HG03066 (cell line): ENCODE measurements at regions not wholly inside any gene's neighbourhood (a gene's known extent, or its start where the extent isn't known, plus 50 kb on each side); places are given as distances from the start of the nearest gene placed in this dataset.

Experiments
- ATAC-seq: cut with Tn5 transposase; IDR thresholded peaks from one replicate; pipeline ENCODE4 v1.9.1; 2021; ENCODE audit warnings: low read depth; ENCODE audit not compliant: unreplicated experiment

GRCh38 chr16:88296437-88297177, 86.2 kb upstream of the ZNF469 start:
- no peak for ATAC-seq

GRCh38 chr16:88297178-88297720, 85.5 kb upstream of the ZNF469 start:
- no peak for ATAC-seq

GRCh38 chr16:88298181-88298832, 84.5 kb upstream of the ZNF469 start:
- no peak for ATAC-seq

- no peak for ATAC-seq
These were observed 83.7 kb upstream of the ZNF469 start for GRCh38 chr16:88298833-88299745.

- no peak for ATAC-seq
These were observed 82.9 kb upstream of the ZNF469 start for GRCh38 chr16:88299751-88300462.

- ATAC-seq: no peak
These were observed 82.3 kb upstream of the ZNF469 start for GRCh38 chr16:88300463-88300835.

GRCh38 chr16:88301431-88301830, 81.3 kb upstream of the ZNF469 start:
- no peak for ATAC-seq

- no peak for ATAC-seq
These were observed 80.9 kb upstream of the ZNF469 start for GRCh38 chr16:88301886-88302285.

- ATAC-seq: no peak
These were observed 80.1 kb upstream of the ZNF469 start for GRCh38 chr16:88302666-88303065.

GRCh38 chr16:88303405-88303804, 79.4 kb upstream of the ZNF469 start:
- no peak for ATAC-seq

- no peak for ATAC-seq
These were observed 78.6 kb upstream of the ZNF469 start for GRCh38 chr16:88303890-88304819.

GRCh38 chr16:88305176-88305575, 77.6 kb upstream of the ZNF469 start:
- ATAC-seq: no peak

- no peak for ATAC-seq
These were observed 76.3 kb upstream of the ZNF469 start for GRCh38 chr16:88306411-88306810.

- ATAC-seq: no peak
These were observed 75.8 kb upstream of the ZNF469 start for GRCh38 chr16:88306860-88307545.

- ATAC-seq: no peak
These were observed 74.2 kb upstream of the ZNF469 start for GRCh38 chr16:88308441-88309173.

GRCh38 chr16:88309174-88309907, 73.4 kb upstream of the ZNF469 start:
- ATAC-seq: no peak

- ATAC-seq: no peak
These were observed 72.9 kb upstream of the ZNF469 start for GRCh38 chr16:88309908-88310265.
